Type B pancreatic cell (in vitro differentiated cells): ENCODE measurements at regions not wholly inside any gene's neighbourhood (a gene's known extent, or its start where the extent isn't known, plus 50 kb on each side); places are given as distances from the start of the nearest gene placed in this dataset.

Experiments used
- DNase-seq: peaks from one replicate; pipeline ENCODE4 v3.0.0; 2021; ENCODE audit warnings: mixed read lengths; ENCODE audit not compliant: unreplicated experiment; ENCODE audit errors: extremely low spot score
- H3K27ac Mint-ChIP-seq: 2 replicates; pipeline ENCODE4 v1.8.0; 2021; ENCODE audit warnings: mild to moderate bottlenecking, mixed read lengths
- H3K27me3 Mint-ChIP-seq: 2 replicates; pipeline ENCODE4 v1.8.0; 2021; ENCODE audit warnings: mixed read lengths
- H3K36me3 Mint-ChIP-seq: 2 replicates; pipeline ENCODE4 v1.8.0; 2021; ENCODE audit warnings: mixed read lengths
- H3K4me1 Mint-ChIP-seq: one replicate; pipeline ENCODE4 v1.8.0; 2021; ENCODE audit warnings: mixed read lengths; ENCODE audit not compliant: unreplicated experiment
- H3K4me3 Mint-ChIP-seq: 2 replicates; pipeline ENCODE4 v1.8.0; 2021; ENCODE audit warnings: mild to moderate bottlenecking, mixed read lengths
- H3K9me3 Mint-ChIP-seq: 2 replicates; pipeline ENCODE4 v1.8.0; 2021; ENCODE audit warnings: mixed read lengths
- TF ChIP-seq, protein P1 (sequence below): fragments of 200-600 bp; sonication (generic); conservative IDR thresholded peaks from 2 replicates; pipeline ENCODE4 v1.5.0; 2021; ENCODE audit warnings: antibody characterized with exemption, mild to moderate bottlenecking

- TF ChIP-seq, protein P1, sequence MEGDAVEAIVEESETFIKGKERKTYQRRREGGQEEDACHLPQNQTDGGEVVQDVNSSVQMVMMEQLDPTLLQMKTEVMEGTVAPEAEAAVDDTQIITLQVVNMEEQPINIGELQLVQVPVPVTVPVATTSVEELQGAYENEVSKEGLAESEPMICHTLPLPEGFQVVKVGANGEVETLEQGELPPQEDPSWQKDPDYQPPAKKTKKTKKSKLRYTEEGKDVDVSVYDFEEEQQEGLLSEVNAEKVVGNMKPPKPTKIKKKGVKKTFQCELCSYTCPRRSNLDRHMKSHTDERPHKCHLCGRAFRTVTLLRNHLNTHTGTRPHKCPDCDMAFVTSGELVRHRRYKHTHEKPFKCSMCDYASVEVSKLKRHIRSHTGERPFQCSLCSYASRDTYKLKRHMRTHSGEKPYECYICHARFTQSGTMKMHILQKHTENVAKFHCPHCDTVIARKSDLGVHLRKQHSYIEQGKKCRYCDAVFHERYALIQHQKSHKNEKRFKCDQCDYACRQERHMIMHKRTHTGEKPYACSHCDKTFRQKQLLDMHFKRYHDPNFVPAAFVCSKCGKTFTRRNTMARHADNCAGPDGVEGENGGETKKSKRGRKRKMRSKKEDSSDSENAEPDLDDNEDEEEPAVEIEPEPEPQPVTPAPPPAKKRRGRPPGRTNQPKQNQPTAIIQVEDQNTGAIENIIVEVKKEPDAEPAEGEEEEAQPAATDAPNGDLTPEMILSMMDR: no peak
- peak overlapping the region; percentile 40 for H3K27ac Mint-ChIP-seq
These were observed 96.0 kb downstream of the INHBB start for GRCh38 chr2:120441744-120442471.

DNA sequence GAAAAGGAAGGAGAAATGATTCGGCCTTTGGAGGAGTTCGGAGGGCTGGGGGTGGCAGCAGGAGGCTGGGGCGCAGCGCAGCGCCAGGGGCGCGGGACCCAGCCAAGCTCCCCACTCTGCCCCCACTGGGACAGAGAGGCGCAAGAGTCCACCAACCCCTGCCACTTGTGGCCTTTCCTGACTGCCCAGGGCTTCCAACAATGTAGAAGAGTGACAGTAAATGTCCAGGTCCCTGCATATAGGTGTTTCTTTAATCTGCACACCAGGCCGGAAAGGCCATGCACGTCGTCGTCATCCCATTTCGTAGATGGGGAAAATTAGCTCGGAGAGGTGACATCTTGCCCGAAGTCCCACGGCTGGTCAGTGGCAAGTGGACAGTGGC is 96.6 kb downstream of the INHBB start:
- Mint-ChIP-seq H3K4me1 (peaks cover 17% of the 10 kb centered on the region), H3K4me3 (peak overlapping the region; percentile 91), H3K27me3 (peaks cover 52% of the 10 kb centered on the region), H3K9me3 (no peaks in the 10 kb centered on the region), H3K36me3 (no peaks in the 10 kb centered on the region), H3K27ac (peak overlapping the region; percentile 74)
- DNase-seq: no peak
- TF ChIP-seq, protein P1: no peak

More at GRCh38 chr2:120441744-120442471, 96.0 kb downstream of the INHBB start:
- H3K4me1 Mint-ChIP-seq: peaks cover 17% of the 10 kb centered on the region
- no peaks in the 10 kb centered on the region for H3K9me3 Mint-ChIP-seq
- DNase-seq: no peak
- H3K36me3 Mint-ChIP-seq: no peaks in the 10 kb centered on the region
- H3K27me3 Mint-ChIP-seq: peaks cover 55% of the 10 kb centered on the region
- peak overlapping the region; percentile 91 for H3K4me3 Mint-ChIP-seq

- no peaks in the 10 kb centered on the region for H3K9me3 Mint-ChIP-seq
- H3K27me3 Mint-ChIP-seq: peaks cover 52% of the 10 kb centered on the region
- no peak for DNase-seq
- TF ChIP-seq, protein P1: no peak
- peak overlapping the region; percentile 74 for H3K27ac Mint-ChIP-seq
- H3K36me3 Mint-ChIP-seq: no peaks in the 10 kb centered on the region
- H3K4me1 Mint-ChIP-seq: peaks cover 17% of the 10 kb centered on the region
- H3K4me3 Mint-ChIP-seq: peak overlapping the region; percentile 91
These were observed 97.1 kb downstream of the INHBB start for GRCh38 chr2:120442923-120443571.

DNA sequence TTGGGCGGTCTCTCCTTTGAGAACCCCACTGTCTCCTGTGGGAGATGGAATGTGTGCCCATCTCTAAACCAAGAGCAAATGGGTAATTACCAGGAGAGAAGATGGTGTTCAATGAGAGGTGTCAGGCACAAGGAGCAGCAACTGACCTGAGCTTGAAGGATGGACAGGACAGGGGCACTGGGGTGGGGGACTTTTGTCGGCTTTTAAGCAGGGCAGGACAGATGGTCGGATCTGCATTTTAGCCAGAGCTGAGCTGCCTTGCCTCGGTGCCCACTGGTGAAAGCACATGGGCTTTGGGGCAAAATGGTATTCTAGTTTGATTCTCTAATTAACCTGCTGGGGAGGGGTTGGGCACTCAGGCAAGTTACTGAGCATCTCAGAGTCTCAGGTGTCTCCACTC is 98.0 kb downstream of the INHBB start:
- DNase-seq: no peak
- peaks cover 49% of the 10 kb centered on the region for H3K27me3 Mint-ChIP-seq
- TF ChIP-seq, protein P1: no peak
- H3K4me1 Mint-ChIP-seq: peaks cover 13% of the 10 kb centered on the region
- H3K4me3 Mint-ChIP-seq: no peak overlapping the region
- H3K9me3 Mint-ChIP-seq: no peaks in the 10 kb centered on the region
- H3K27ac Mint-ChIP-seq: no peak overlapping the region
- H3K36me3 Mint-ChIP-seq: no peaks in the 10 kb centered on the region

GRCh38 chr2:120444691-120445240 is 98.8 kb downstream of the INHBB start:
- no peak overlapping the region for H3K27ac Mint-ChIP-seq
- H3K9me3 Mint-ChIP-seq: no peaks in the 10 kb centered on the region
- peaks cover 11% of the 10 kb centered on the region for H3K4me1 Mint-ChIP-seq
- H3K36me3 Mint-ChIP-seq: no peaks in the 10 kb centered on the region
- H3K27me3 Mint-ChIP-seq: peaks cover 51% of the 10 kb centered on the region
- H3K4me3 Mint-ChIP-seq: no peak overlapping the region
- no peak for DNase-seq
- TF ChIP-seq, protein P1: no peak
